HG02938 (cell line): ENCODE measurements at regions not wholly inside any gene's neighbourhood (a gene's known extent, or its start where the extent isn't known, plus 50 kb on each side); places are given as distances from the start of the nearest gene placed in this dataset.
"Not testable (repeated sequence)": the region's sequence is repeated elsewhere in the genome, so short reads cannot be mapped to it uniquely, and the experiment has no call there.

ENCODE experiments used
- ATAC-seq: cut with Tn5 transposase; IDR thresholded peaks from one replicate; pipeline ENCODE4 v1.9.1; 2021; ENCODE audit warnings: mild to moderate bottlenecking, moderate library complexity; ENCODE audit not compliant: unreplicated experiment

DNA sequence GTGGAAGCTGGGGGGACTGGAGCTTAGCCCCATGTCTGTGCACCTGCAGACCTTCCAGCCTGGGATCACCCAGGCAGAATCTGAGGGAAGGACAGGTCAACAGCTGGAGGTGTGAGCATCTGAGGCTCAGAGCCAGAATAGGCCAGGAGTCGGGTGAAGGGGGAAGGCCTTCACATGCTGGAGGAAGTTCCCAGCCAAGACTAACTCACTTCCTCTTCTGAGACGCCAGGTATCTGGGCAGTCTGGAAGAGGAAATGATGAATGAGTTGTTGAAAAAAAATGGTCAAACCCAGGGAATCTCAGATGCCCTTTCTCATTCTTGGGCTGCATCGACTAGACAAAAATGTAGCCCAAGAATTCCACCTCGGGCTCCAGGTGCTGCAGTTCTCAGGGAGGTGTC is 73.6 kb upstream of the TIAM2 start:
- ATAC-seq: no peak

DNA sequence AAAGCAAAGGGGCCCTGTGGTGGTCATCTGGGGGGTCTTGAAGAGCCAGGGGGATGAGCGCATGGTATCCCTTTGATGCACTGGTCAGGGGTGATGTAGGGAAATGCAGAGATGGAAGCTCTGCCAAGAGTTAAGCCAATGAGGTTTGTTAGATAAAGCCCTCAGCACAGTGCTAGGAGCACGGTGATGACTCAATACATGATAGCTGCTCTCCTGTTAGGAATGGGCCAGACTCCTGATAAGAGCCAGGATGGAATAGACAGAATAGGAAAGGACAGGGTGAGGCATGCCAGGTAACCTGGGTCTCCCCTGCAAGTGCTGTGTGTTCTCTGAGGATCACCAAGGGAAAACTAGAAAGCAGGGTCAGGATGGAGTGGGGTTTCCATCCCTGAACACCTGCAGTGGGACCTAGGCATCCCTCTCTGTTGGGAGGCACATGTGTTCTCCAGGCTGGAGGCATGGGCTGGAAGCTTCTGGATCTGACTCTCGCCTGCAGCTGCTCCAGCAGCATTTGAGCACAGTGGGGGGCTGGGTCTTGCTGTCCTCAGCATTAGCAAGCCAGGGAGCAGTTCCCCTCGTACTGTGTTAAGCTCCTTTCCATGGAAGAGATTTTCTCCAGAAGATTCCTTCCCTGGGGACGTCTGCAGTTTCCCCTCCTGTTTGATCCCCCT is 71.8 kb upstream of the TIAM2 start:
- no peak for ATAC-seq

DNA sequence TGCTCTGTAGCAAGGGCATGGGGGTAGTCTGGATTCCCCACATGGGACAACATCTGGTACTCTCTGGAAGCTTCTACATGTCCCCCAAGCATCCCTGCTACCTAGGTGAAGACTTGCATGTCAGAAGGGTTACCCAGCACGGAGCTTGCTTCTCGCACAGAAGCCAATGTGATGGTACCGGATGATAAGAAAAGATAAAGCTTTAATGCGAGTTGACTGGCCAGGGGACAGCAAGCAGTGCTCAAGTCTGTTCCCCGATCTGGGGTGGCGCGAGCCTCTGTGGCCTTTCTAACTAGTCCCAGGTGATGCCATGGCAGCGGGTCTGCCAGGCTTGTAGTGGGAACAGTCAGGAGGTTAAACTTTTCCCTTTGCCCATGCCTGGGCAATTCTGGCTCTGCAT is 70.0 kb upstream of the TIAM2 start:
- ATAC-seq: no peak

DNA sequence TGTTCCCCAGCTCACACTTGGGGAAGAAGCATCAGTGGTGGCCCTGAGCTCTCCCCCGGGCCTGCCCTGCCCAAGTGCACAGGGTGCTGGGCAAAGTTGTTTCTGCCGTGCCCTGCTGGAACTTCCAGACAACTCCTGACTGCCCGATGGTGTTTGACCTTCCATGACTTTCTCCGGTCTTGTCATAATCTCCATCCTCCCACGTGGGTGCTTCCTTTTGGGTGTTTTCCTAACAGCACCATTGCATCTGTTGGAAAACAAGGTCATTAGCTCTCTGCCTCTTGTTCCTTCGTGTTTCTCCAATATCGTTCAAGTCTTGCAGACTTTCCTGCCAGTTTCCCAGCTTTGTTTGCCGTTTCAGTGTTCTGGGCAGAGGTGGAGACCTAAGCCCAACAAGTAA is 68.7 kb upstream of the TIAM2 start:
- no peak for ATAC-seq

DNA sequence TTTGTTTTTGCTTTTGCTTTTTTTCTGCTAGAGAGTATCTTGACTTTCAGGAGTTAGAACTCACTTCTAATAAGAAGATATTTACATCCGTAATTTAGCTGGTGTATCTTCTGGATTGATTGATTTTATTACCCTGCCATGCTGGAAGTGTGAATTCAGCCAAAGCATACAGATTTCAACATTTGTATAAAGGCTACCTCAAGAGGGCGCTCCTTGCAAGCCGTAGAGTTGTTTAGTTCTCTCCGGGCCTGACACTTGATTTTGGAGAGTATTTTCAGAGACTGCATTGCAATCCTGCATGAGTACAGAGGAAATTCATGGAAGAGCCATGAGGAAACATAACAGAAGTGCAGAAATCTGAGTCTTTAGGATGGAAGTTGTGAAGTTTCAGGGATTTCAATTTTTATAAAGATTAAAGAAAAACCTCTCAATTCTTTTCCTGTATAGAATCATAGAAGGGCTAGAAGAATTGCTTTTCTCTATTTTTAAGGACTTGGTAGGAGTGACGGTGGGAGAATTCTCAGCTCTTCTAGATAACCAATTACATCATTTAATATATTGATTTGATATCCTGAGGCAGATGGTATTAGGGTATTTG is 66.7 kb upstream of the TIAM2 start:
- peak; percentile 67 for ATAC-seq

DNA sequence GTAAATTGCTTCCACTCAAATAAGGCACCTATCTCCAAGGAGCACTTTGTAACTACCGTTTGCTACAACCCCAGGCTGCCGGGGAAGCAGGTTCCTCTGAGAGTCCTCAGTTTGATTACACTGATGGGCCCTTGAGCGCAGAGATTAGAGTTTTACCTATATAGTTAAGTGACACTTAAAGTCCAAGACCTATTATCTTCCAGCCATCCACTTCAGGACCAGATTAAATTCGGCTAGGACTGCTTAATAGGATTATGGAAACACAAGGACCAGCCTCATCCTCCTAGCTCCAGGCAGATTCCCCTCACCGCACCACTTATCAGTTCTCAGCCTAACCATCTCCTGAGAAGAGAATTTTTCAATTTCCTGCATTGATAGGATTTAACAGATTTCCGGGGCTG is 64.7 kb upstream of the TIAM2 start:
- ATAC-seq: no peak

- no peak for ATAC-seq
These were observed 63.2 kb upstream of the TIAM2 start for GRCh38 chr6:154931711-154932424.

GRCh38 chr6:154932515-154933027 is 62.5 kb upstream of the TIAM2 start:
- ATAC-seq: no peak

GRCh38 chr6:154933181-154933827 is 61.8 kb upstream of the TIAM2 start:
- ATAC-seq: no peak

DNA sequence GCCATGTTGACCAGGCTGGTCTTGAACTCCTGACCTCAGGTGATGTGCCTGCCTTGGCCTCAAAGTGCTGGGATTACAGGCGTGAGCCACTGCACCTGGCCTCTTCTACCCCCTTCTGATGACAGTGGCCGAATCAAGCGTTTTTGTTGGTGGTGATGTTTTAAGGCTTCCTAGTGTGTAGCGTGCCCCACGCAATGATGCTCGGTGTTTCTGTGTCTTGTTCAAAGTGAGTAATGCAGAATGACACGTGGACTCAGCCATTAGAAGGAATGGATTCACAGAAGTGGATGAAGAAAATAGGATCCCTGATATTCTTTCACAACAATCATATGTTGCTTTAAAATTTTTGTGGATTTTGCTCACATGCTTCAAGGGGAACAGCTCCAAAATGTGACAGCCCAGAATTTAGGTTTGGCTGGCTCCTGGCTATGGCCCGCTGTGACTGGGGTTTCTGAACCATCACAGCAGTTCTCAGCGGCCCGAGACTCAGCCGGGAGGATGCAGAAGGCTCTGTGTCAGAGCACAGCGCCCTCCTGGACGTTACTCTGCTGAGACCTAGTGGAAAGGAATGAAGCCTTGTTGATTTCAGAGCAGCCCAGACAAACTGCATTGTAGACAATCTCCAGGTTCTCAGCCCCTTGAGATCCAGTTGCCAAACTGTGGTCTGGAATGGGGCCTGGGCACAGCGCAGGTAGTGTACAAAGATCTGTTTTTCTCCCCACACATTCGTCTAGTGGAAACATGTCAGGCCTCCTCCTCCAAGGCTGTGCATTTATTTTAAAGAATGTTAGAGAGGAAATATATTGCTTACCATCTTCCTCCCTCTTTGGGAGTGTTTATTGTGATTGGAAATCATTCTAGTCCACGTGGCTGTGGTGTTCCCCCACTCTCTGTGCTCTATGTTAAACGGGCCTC is 57.6 kb upstream of the TIAM2 start:
- ATAC-seq: no peak

DNA sequence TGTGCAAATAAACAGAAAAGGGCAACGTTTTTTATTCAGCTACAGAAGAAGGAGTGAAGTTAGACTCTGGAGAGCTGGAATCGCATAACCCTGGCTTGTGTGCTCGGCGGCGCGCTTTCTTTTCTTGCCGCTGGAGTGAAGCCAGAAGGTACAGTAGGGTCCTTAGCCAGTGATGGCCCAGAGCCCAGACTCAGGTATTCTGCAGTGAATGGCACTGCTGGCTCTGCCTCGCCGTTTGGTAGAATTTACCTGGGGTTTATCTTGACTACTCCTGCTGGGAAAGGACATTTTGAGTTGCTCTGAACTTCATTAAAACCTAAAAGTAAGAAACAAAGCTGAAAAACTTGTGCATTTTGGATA is 56.9 kb upstream of the TIAM2 start:
- ATAC-seq: no peak

DNA sequence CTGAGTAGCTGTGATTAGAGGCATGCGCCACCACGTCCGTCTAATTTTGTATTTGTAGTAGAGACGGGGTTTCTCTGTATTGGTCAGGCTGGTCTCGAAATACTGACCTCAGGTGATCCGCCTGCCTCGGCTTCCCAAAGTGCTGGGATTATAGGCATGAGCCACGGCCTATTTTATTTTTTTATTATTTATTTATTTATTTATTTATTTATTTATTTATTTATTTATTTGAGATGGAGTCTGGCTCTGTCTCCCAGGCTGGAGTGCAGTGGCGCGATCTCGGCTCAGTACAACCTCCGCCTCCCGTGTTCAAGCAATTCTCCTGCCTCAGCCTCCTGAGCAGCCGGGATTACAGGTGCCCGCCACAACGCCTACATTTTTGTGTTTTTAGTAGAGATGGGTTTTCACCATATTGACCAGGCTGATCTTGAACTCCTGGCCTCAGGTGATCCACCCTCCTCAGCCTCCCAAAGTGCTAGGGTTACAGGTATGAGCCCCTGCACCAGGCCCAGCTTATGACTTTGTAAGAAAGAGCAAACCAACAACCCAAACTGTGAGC is 56.3 kb upstream of the TIAM2 start:
- ATAC-seq: not testable (repeated sequence)

- no peak for ATAC-seq
These were observed 52.3 kb upstream of the TIAM2 start for GRCh38 chr6:154942770-154943169.

DNA sequence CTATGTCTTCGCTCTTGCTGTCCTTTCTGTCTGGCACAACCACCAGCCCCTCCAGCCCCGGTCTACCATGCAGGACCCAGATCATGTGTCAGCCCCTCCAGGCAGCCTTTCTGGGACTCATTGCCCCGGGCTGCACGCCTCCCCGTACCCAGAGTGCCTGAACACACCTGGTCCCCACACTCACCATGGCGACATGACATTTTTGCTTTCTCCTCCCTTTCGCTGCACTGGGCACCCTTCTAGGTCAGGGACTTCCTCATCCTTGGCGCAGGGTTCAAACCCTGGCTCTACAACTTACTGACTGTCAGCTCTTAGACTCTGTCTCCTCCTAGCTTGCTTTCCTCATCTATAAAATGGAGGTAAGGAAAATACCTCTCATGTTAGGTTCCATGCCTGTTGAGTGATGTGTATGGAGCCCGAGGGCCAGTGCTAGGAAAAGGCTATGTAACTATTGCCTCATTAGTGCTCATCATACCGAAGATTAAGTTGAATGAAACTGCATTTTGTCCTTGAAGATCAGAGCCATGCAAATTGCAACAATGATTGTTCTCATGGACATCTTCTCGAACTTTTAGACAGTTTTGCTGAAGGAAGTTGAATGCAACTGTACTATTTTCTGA is 49.7 kb upstream of the TIAM2 start:
- ATAC-seq: no peak
